Stimulated activated CD4-positive, alpha-beta T cell treated with anti-CD3 and anti-CD28 coated beads, TNF-alpha, amount 100 ng/mL, for 4 hours (primary cell): ENCODE measurements at regions not wholly inside any gene's neighbourhood (a gene's known extent, or its start where the extent isn't known, plus 50 kb on each side); places are given as distances from the start of the nearest gene placed in this dataset.

Source experiments
- DNase-seq, 3 experiments: peaks; one replicate each; pipeline ENCODE4 v3.0.0-alpha.2; 2020; ENCODE audit warnings: low read depth in 3 of 3

- no peak for DNase-seq
Observed at GRCh38 chr2:239905884-239906654, 119.1 kb downstream of the NDUFA10 start.

- no peak for DNase-seq
Observed at GRCh38 chr2:239905306-239905705, 119.8 kb downstream of the NDUFA10 start.

GRCh38 chr2:239904496-239904895 is 120.6 kb downstream of the NDUFA10 start:
- DNase-seq: no peak

- no peak for DNase-seq
Observed at GRCh38 chr2:239903803-239904202, 121.3 kb downstream of the NDUFA10 start.

- DNase-seq: no peak
Observed at GRCh38 chr2:239903210-239903609, 121.9 kb downstream of the NDUFA10 start.

- no peak for DNase-seq
Observed at GRCh38 chr2:239902749-239903201, 122.4 kb downstream of the NDUFA10 start.

GRCh38 chr2:239898292-239898925 is 126.7 kb downstream of the NDUFA10 start:
- DNase-seq: no peak

GRCh38 chr2:239897596-239898235 is 127.4 kb downstream of the NDUFA10 start:
- no peak for DNase-seq

- no peak for DNase-seq
Observed at GRCh38 chr2:239896075-239896474, 129.1 kb downstream of the NDUFA10 start.

- DNase-seq: no peak
Observed at GRCh38 chr2:239895669-239896068, 129.5 kb downstream of the NDUFA10 start.

GRCh38 chr2:239895116-239895515 is 130.0 kb downstream of the NDUFA10 start:
- no peak for DNase-seq

- no peak for DNase-seq
Observed at GRCh38 chr2:239894276-239894675, 130.9 kb downstream of the NDUFA10 start.

- DNase-seq: no peak
Observed at GRCh38 chr2:239893236-239893515, 132.0 kb downstream of the NDUFA10 start.

GRCh38 chr2:239892441-239893235 is 132.5 kb downstream of the NDUFA10 start:
- DNase-seq: no peak

GRCh38 chr2:239891698-239892097 is 133.4 kb downstream of the NDUFA10 start:
- DNase-seq: no peak

- no peak for DNase-seq
Observed at GRCh38 chr2:239890206-239890746, 134.9 kb downstream of the NDUFA10 start.

- DNase-seq: no peak
Observed at GRCh38 chr2:239889641-239890121, 135.5 kb downstream of the NDUFA10 start.

- DNase-seq: no peak
Observed at GRCh38 chr2:239887604-239888003, 137.5 kb downstream of the NDUFA10 start.

- no peak for DNase-seq
Observed at GRCh38 chr2:239886781-239887180, 138.4 kb downstream of the NDUFA10 start.

- no peak for DNase-seq
Observed at GRCh38 chr2:239884875-239885274, 140.3 kb downstream of the NDUFA10 start.

- DNase-seq: no peak
Observed at GRCh38 chr2:239884051-239884405, 141.1 kb downstream of the NDUFA10 start.
